Gastroesophageal sphincter (tissue), 4 donors: ENCODE measurements at regions not wholly inside any gene's neighbourhood (a gene's known extent, or its start where the extent isn't known, plus 50 kb on each side); places are given as distances from the start of the nearest gene placed in this dataset.
"Not testable (repeated sequence)": the region's sequence is repeated elsewhere in the genome, so short reads cannot be mapped to it uniquely, and the experiment has no call there.

Source experiments
- ATAC-seq: fragments of 150-250 bp; one replicate; pipeline ENCODE4 v1.9.1; 2016; ENCODE audit warnings: mild to moderate bottlenecking, moderate library complexity
- H3K27ac ChIP-seq, 4 donors: fragments of 200-600 bp; sonication (generic) in 3 of 4; 1 replicate in 3 of 4; 2 replicates in 1 of 4; pipeline ENCODE4 v1.5.1; 2016 to 2019
- H3K27me3 ChIP-seq: fragments of 200-600 bp; sonication (generic); one replicate; pipeline ENCODE4 v1.5.1; 2019
- H3K36me3 ChIP-seq, 2 donors: fragments of 200-600 bp; sonication (generic); one replicate each; pipeline ENCODE4 v1.5.1; 2019; ENCODE audit warnings: control low read depth in 1 of 2
- H3K4me1 ChIP-seq, 3 donors: fragments of 200-600 bp; sonication (generic); 1 replicate in 2 of 3; 2 replicates in 1 of 3; pipeline ENCODE4 v1.5.1; 2016 to 2019; ENCODE audit warnings: control low read depth in 2 of 3
- H3K4me3 ChIP-seq, 2 donors: fragments of 200-600 bp; sonication (generic); one replicate each; pipeline ENCODE4 v1.5.1; 2019; ENCODE audit warnings: mild to moderate bottlenecking in 1 of 2, moderate library complexity in 1 of 2
- H3K9me3 ChIP-seq, 3 donors: fragments of 200-600 bp; sonication (generic); one replicate each; pipeline ENCODE4 v1.5.1; 2017 to 2019; ENCODE audit warnings: control low read depth in 2 of 3
- EP300 ChIP-seq: sonication (generic); formaldehyde crosslinking; IDR thresholded peaks from one replicate; pipeline ENCODE4 v1.6.1; 2017; ENCODE audit warnings: antibody characterized with exemption, mild to moderate bottlenecking
- POLR2A ChIP-seq, 2 donors: fragments of 450-650 bp; IDR thresholded peaks; one replicate each; pipeline ENCODE4 v1.6.1; 2017; ENCODE audit warnings: antibody characterized with exemption in 2 of 2, mild to moderate bottlenecking in 2 of 2, moderate library complexity in 1 of 2
- POLR2AphosphoS5 ChIP-seq: sonication (generic); formaldehyde crosslinking; IDR thresholded peaks from one replicate; pipeline ENCODE4 v1.6.1; 2017; ENCODE audit warnings: antibody characterized with exemption
- WGBS, 2 donors: methylation state at CpG; one replicate each; pipeline ENCODE4 v1.1.5; 2018; ENCODE audit warnings: low coverage in 1 of 2; 5-methylcytosine and 5-hydroxymethylcytosine counted together
- TF ChIP-seq, protein P1 (sequence below), 4 experiments: fragments of 200-600 bp in 2 of 4; fragments of 450-650 bp in 2 of 4; sonication (generic) in 1 of 4; IDR thresholded peaks; one replicate each; pipeline ENCODE4 v1.5.1; 2017 to 2019; ENCODE audit warnings: antibody characterized with exemption in 4 of 4, mild to moderate bottlenecking in 2 of 4, moderate library complexity in 2 of 4

DNA sequence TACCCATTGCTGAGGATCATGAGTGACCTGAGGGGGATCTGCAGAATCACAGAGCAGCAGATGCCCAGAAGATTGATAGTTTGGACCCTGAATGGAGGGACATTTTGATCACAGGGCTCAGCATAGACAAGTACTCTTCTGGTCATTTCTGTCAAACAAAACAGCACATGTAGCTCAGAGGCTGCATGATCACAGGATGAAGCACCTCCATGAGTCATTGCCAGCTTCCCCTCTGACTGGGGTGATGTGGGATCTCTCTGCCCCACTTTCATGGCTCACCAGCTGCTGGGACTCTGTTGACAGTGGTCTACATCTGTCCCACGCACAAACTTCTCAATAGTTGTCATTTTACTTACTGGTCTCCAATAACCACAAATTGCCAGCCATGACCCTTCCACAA lies 264.1 kb downstream of the RPIA start:
- no peaks in the 10 kb centered on the region for H3K4me1 ChIP-seq
- WGBS, 2 donors: 88% methylated on average over 1 of the region's 1 CpG; no CpG with 5 or more reads in 1 of the 2 donors
- ATAC-seq: no peak
- no peaks in the 10 kb centered on the region for H3K9me3 ChIP-seq
- no peak overlapping the region for H3K4me3 ChIP-seq
- H3K27me3 ChIP-seq: peaks cover 23% of the 10 kb centered on the region
- H3K27ac ChIP-seq: no peak overlapping the region
- H3K36me3 ChIP-seq: no peaks in the 10 kb centered on the region
- TF ChIP-seq EP300 (no peak), POLR2A (IDR thresholded peaks at IDR 0.05) (no peak), POLR2AphosphoS5 (no peak)
- TF ChIP-seq, protein P1, sequence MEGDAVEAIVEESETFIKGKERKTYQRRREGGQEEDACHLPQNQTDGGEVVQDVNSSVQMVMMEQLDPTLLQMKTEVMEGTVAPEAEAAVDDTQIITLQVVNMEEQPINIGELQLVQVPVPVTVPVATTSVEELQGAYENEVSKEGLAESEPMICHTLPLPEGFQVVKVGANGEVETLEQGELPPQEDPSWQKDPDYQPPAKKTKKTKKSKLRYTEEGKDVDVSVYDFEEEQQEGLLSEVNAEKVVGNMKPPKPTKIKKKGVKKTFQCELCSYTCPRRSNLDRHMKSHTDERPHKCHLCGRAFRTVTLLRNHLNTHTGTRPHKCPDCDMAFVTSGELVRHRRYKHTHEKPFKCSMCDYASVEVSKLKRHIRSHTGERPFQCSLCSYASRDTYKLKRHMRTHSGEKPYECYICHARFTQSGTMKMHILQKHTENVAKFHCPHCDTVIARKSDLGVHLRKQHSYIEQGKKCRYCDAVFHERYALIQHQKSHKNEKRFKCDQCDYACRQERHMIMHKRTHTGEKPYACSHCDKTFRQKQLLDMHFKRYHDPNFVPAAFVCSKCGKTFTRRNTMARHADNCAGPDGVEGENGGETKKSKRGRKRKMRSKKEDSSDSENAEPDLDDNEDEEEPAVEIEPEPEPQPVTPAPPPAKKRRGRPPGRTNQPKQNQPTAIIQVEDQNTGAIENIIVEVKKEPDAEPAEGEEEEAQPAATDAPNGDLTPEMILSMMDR (IDR thresholded peaks at IDR 0.05): no peak

DNA sequence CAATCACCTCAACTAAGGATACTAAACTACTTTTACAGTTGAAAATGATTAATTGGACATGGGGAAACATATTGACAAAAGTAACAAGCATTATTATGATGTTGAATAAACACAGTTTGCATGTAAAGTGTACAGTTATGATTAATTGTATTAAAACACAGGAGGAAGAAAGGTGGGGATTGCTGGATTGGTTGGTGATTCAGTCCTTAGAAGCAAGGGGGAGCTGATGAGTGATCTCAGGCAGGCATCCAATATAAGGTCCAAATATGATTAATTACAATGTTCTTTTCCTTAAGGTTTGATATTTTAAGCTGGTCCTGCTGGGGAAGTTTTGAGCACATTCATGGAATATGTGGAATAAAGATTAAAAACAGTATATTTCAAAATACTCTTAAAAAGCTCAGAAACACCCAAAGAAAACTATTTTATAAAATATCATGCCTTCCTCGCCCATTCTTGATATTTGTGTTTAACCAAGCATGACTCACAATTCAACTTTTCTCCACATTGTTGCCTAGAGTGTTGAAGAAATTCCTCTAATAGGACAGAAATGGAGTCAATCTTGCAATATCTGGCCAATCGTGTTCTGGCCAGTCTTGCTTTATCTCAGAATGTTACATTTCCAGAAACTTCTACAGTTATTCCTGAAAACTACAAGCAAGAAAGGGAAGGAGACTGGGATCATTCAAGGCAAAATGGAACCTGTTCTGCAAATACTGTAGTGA lies 268.2 kb downstream of the RPIA start:
- no peaks in the 10 kb centered on the region for H3K4me1 ChIP-seq
- no peak overlapping the region for H3K27ac ChIP-seq
- TF ChIP-seq POLR2A (IDR thresholded peaks at IDR 0.05): no peak
- TF ChIP-seq POLR2AphosphoS5: no peak
- no peak for TF ChIP-seq EP300
- TF ChIP-seq, protein P1 (IDR thresholded peaks at IDR 0.05): no peak
- no peaks in the 10 kb centered on the region for H3K9me3 ChIP-seq
- ATAC-seq: no peak
- H3K36me3 ChIP-seq: no peaks in the 10 kb centered on the region
- 22 to 63% methylated on average over 1 to 2 of the region's 2 CpGs for WGBS, 2 donors
- H3K4me3 ChIP-seq: no peak overlapping the region
- peaks cover 18% of the 10 kb centered on the region for H3K27me3 ChIP-seq

DNA sequence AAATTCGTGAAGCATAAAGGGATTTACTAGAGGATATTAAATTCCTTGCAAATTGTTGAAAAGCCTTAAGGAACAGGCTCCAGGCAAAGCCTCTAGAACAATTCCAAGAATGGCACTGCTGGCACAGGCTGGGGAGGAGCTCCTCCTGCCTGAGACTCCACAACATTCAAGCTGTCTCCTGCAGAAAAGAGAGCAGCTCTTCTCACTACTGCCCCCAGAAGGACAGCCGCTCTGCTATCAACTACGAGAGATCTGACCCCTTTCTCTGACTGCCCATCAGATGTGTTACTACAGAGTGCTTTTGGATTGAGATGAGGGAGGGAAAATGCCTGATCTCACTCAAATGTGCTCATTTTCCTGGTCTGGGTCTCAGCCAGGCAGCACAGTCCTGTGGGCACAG lies 269.9 kb downstream of the RPIA start:
- not testable (repeated sequence) for ATAC-seq, H3K36me3 ChIP-seq, H3K9me3 ChIP-seq, H3K27ac ChIP-seq, H3K4me1 ChIP-seq, H3K4me3 ChIP-seq
- WGBS, 2 donors: 14 to 27% methylated on average over 2 to 3 of the region's 3 CpGs
- peaks cover 11% of the 10 kb centered on the region for H3K27me3 ChIP-seq

DNA sequence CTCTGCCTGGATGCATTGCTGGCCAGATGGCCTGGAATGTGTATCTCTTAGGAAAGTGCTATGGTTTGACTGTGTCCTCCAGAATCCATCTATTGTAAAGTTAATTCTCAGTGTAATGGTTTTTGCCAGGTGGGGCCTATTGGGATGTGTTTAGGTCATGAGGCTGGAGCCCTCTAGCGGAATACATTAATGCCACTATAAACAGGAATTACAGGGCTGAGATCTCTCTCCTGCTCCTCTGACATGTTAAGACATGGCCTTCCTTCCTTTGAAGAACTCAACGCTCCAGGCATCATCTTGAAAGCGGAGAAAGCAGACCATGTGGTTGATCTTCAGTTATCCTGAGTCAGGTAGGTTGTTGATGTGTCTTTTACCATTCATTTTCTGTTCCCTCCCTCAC lies 276.4 kb downstream of the RPIA start:
- Histone ChIP-seq H3K27ac (no peak overlapping the region), H3K36me3 (no peaks in the 10 kb centered on the region), H3K4me1 (no peaks in the 10 kb centered on the region), H3K27me3 (peaks cover 4% of the 10 kb centered on the region), H3K9me3 (no peaks in the 10 kb centered on the region), H3K4me3 (no peak overlapping the region)
- TF ChIP-seq EP300 (no peak), POLR2A (IDR thresholded peaks at IDR 0.05) (no peak), POLR2AphosphoS5 (no peak)
- TF ChIP-seq, protein P1 (IDR thresholded peaks at IDR 0.05): no peak
- no peak for ATAC-seq
- 37 to 54% methylated on average over 2 to 3 of the region's 3 CpGs for WGBS, 2 donors

DNA sequence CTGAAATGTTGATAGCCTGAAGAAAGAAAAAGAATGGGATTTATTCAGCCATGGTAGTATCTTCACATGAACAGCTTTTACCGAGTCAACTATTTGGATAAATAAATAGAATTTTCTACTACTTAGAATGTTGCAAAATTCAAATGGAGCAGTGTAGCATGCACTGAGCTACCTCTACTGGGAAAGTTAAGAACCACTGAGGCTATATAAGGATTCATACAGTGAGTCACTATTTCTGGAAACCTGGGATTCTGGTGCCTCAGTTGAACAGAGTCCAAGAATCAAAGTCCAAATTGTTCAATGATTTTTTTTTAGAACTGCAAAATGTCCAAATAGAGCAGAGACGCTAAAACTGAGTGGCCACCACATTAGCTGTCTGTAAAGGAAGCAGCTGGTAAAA lies 286.5 kb downstream of the RPIA start:
- H3K4me3 ChIP-seq, H3K4me1 ChIP-seq, H3K9me3 ChIP-seq, H3K27me3 ChIP-seq, H3K36me3 ChIP-seq, H3K27ac ChIP-seq: not testable (repeated sequence)
- 46 to 71% methylated on average over 1 to 2 of the region's 2 CpGs for whole genome bisulfite sequencing, 2 donors
- ATAC-seq: peak; percentile 34

DNA sequence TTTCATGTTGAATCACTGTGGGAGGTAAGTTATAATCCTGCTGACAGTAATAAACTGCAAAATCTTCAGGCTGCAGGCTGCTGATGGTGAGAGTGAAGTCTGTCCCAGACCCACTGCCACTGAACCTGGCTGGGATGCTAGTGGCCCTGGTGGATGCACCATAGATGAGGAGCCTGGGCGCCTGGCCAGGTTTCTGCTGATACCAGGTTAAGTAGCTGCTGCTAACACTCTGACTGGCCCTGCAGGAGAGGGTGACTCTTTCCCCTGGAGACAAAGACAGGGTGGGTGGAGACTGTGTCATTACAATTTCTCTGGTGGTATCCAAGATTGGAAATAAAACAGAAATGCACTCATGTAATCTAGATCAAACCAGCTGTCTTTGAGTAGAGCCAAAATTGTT lies 287.0 kb downstream of the RPIA start:
- not testable (repeated sequence) for H3K4me1 ChIP-seq, H3K9me3 ChIP-seq, H3K27ac ChIP-seq, H3K4me3 ChIP-seq, H3K27me3 ChIP-seq, ATAC-seq, H3K36me3 ChIP-seq
- no CpG with 5 or more reads among the region's 1 CpG for WGBS, 2 donors

DNA sequence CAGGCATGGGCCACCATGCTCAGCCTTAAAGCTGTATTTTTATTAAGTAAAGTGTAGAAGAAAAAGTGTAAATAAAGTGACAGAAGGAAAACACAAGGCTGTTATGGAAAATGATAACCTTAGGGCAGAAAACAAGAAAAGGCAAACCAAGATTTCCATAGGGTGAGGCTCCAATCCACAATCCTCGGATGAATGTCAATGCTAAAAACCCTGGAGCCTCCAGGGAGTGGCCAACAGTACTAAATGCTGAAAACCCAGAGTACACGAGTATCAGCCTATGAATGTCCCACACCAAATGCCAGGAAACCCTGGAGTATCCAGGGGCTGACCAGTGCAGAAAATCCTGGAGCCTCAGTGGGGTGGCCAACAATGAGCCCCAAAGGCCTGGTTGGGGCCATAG lies 292.6 kb downstream of the RPIA start:
- WGBS, 2 donors: 50% methylated on average over 1 of the region's 2 CpGs; no CpG with 5 or more reads in 1 of the 2 donors
- not testable (repeated sequence) for H3K36me3 ChIP-seq, H3K27ac ChIP-seq, H3K9me3 ChIP-seq, H3K4me3 ChIP-seq, ATAC-seq, H3K4me1 ChIP-seq, H3K27me3 ChIP-seq

DNA sequence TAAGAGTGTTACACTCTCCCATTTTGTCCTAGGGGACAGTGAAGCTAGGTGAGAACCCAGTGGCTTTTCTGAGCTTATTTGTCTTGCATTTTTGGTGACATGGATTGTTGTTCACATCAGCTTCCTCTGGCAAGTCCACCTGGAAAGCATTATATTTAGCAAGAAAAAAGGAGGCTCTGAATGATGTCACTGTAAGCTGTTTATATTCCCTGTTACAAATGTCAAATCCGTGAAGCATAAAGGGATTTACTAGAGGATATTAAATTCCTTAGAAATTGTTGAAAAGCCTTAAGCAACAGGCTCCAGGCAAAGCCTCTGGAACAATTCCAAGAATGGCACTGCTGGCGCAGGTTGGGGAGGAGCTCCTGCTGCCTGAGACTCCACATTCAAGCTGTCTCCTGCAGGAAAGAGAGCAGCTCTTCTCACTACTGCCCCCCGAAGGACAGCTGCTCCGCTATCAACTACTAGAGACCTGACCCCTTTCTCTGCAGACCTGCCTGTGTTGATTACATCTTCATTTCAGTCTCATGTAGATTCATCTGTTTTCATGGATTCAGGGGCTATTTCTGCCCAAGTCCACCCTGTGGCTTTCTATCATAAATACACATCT lies 295.4 kb downstream of the RPIA start:
- H3K36me3 ChIP-seq: not testable (repeated sequence)
- 0 to 4% methylated on average over 3 to 4 of the region's 4 CpGs for WGBS, 2 donors

DNA sequence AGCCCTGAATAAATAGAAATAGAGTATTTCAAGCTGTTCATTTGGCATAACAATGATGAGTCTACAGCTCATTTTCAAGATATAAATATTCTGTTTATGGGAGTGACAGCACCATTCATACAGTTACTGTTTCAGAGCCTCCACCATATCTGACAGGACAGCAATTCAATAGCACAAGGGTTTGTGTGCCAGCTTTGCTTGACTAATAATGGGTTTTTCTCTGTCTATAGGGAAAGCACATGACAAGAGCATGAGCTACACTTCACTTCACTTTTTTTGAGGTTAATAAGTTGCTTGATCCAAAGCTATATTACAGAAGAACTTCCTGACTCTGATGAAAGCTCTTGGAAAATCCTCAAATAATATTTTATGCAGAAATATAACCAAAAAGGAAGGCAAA lies 297.1 kb downstream of the RPIA start:
- not testable (repeated sequence) for H3K27ac ChIP-seq, H3K4me3 ChIP-seq, H3K36me3 ChIP-seq, H3K4me1 ChIP-seq, H3K9me3 ChIP-seq, H3K27me3 ChIP-seq, ATAC-seq

More for the DNA sequence above, 295.4 kb downstream of the RPIA start:
- not testable (repeated sequence) for H3K9me3 ChIP-seq, H3K4me3 ChIP-seq, H3K27me3 ChIP-seq, H3K4me1 ChIP-seq, ATAC-seq, H3K27ac ChIP-seq

DNA sequence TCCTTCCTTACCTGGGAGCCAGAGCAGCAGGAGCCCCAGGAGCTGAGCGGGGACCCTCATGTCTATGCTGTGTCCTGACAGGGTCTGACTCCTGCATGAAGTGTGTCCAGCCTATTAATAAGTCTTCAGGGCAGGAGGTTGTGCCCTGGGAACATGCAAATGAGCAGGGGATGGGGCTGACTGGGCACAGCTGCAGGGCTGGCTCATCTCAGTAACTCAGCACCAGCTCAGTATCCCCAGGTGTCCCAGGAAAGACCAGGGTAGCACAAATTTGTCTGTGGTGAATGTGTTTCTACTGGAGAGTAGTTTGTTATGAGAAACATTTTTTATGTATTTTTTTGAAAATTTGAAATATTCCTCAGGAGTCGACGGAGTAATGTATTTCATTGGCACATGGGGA lies 301.3 kb downstream of the RPIA start:
- not testable (repeated sequence) for H3K4me1 ChIP-seq, H3K4me3 ChIP-seq, H3K27me3 ChIP-seq, H3K36me3 ChIP-seq, ATAC-seq, H3K27ac ChIP-seq, H3K9me3 ChIP-seq
- WGBS, 2 donors: 79 to 94% methylated on average over 3 of the region's 3 CpGs
